ENCODE measurements at regions not wholly inside any gene's neighbourhood (a gene's known extent, or its start where the extent isn't known, plus 50 kb on each side); places are given as distances from the start of the nearest gene placed in this dataset.

DNA sequence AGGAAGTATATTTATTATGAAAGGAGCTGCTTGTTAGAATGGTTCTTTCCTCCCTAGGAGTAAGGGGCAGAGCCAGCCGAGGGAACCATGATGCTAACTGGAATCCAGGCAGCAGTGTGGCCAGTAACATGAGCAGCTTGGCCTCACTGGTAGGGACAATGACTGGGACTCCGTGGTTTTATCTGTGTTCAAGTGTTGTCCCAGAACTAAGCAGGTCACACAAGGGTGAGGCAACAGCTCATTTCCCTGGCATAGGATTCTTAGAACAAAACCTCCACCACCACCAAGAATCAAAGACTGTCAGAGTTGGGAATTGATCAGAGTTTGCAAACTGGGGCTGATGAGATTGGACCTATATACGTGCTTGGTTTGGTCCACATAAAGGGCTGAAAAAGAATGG is 138.9 kb upstream of the COBL start:
- TF ChIP-seq, protein P1, sequence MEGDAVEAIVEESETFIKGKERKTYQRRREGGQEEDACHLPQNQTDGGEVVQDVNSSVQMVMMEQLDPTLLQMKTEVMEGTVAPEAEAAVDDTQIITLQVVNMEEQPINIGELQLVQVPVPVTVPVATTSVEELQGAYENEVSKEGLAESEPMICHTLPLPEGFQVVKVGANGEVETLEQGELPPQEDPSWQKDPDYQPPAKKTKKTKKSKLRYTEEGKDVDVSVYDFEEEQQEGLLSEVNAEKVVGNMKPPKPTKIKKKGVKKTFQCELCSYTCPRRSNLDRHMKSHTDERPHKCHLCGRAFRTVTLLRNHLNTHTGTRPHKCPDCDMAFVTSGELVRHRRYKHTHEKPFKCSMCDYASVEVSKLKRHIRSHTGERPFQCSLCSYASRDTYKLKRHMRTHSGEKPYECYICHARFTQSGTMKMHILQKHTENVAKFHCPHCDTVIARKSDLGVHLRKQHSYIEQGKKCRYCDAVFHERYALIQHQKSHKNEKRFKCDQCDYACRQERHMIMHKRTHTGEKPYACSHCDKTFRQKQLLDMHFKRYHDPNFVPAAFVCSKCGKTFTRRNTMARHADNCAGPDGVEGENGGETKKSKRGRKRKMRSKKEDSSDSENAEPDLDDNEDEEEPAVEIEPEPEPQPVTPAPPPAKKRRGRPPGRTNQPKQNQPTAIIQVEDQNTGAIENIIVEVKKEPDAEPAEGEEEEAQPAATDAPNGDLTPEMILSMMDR (IDR thresholded peaks at IDR 0.05), result no peak
- TF ChIP-seq POLR2A (IDR thresholded peaks at IDR 0.05), result no peak

Data from breast epithelium (tissue), 3 donors.